ENCODE measurements at regions not wholly inside any gene's neighbourhood (a gene's known extent, or its start where the extent isn't known, plus 50 kb on each side); places are given as distances from the start of the nearest gene placed in this dataset.

DNA sequence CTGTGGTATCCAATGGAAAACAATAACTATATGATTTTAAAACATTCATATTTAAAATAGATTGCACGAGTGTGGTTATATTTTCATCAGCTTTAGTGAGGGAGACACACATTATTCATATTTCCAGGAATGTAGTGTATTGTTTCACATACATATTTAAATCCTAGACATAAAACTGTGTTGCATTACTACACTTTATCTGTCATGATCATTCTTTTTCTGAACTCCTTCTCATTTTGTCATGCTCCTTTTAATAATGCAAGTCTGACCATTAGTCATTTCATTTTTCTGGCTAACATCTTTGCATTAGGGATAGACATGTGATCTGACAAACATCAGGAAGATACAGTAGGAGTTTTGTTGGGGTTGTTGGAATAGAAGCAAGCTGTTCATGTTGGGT lies 1382.7 kb downstream of the PCDH7 start:
- no peak overlapping the region for H2AFZ ChIP-seq (ENCODE audit: low read length)
- no peaks in the 10 kb centered on the region for H3F3A ChIP-seq (ENCODE audit: low read depth)
- no peaks in the 10 kb centered on the region for H3K27me3 ChIP-seq (ENCODE audit: insufficient read depth, low read length, poor library complexity, severe bottlenecking)
- no peak overlapping the region for H3K9ac ChIP-seq (ENCODE audit: low read depth, low read length, poor library complexity, severe bottlenecking)
- H3K36me3 ChIP-seq (ENCODE audit: insufficient read depth, low read length) = no peaks in the 10 kb centered on the region
- no peaks in the 10 kb centered on the region for H3K79me2 ChIP-seq (ENCODE audit: insufficient read depth, low read length)
- no peaks in the 10 kb centered on the region for H3K9me2 ChIP-seq (replicated peaks; ENCODE audit: low read depth, low read length)
- no peaks in the 10 kb centered on the region for H3K9me3 ChIP-seq (ENCODE audit: insufficient read depth, low read depth, low read length)
- no peaks in the 10 kb centered on the region for H4K20me1 ChIP-seq (ENCODE audit: insufficient read depth, low read length, poor library complexity, severe bottlenecking)
- no peak overlapping the region for H3K4me2 ChIP-seq (ENCODE audit: low read depth, low read length, poor library complexity, severe bottlenecking)
- no peaks in the 10 kb centered on the region for H3K4me1 ChIP-seq (ENCODE audit: insufficient read depth, low read length, poor library complexity, severe bottlenecking)
- no peak overlapping the region for H3K4me3 ChIP-seq (ENCODE audit: low read length, poor library complexity, severe bottlenecking)
- no peak for TF ChIP-seq EZH2phosphoT487 (IDR thresholded peaks at IDR 0.05; ENCODE audit: borderline replicate concordance)

DNA sequence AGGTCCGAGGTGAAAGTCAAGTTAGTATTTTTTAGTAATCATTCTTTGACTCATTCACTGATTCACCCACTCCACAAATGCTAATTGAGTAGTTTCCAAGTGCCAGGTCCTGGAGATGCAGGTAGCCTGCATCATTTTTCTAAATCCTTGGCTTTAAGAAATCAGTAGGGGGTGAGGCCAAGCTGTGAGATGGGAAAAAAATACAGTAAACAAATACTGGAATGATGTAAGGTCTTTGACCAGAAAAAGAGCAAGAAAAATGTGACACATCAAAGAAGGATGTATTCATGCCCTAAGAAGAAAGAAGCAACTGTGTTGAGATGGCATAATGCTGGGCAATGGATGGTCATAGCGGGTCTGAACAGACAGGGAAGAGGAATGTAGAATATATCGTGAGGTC lies 1386.6 kb downstream of the PCDH7 start:
- Histone ChIP-seq H3K9ac (ENCODE audit: low read depth, low read length, poor library complexity, severe bottlenecking) (no peak overlapping the region), H3K36me3 (ENCODE audit: insufficient read depth, low read length) (no peaks in the 10 kb centered on the region), H3K9me3 (ENCODE audit: insufficient read depth, low read depth, low read length) (no peaks in the 10 kb centered on the region), H3K4me2 (ENCODE audit: low read depth, low read length, poor library complexity, severe bottlenecking) (no peak overlapping the region), H2AFZ (ENCODE audit: low read length) (no peak overlapping the region), H3K9me2 (replicated peaks; ENCODE audit: low read depth, low read length) (no peaks in the 10 kb centered on the region), H4K20me1 (ENCODE audit: insufficient read depth, low read length, poor library complexity, severe bottlenecking) (no peaks in the 10 kb centered on the region), H3F3A (ENCODE audit: low read depth) (no peaks in the 10 kb centered on the region), H3K79me2 (ENCODE audit: insufficient read depth, low read length) (no peaks in the 10 kb centered on the region), H3K4me3 (ENCODE audit: low read length, poor library complexity, severe bottlenecking) (no peak overlapping the region), H3K27me3 (ENCODE audit: insufficient read depth, low read length, poor library complexity, severe bottlenecking) (no peaks in the 10 kb centered on the region), H3K4me1 (ENCODE audit: insufficient read depth, low read length, poor library complexity, severe bottlenecking) (no peaks in the 10 kb centered on the region)
- no peak for TF ChIP-seq EZH2phosphoT487 (IDR thresholded peaks at IDR 0.05; ENCODE audit: borderline replicate concordance)
- TF ChIP-seq, protein P1, sequence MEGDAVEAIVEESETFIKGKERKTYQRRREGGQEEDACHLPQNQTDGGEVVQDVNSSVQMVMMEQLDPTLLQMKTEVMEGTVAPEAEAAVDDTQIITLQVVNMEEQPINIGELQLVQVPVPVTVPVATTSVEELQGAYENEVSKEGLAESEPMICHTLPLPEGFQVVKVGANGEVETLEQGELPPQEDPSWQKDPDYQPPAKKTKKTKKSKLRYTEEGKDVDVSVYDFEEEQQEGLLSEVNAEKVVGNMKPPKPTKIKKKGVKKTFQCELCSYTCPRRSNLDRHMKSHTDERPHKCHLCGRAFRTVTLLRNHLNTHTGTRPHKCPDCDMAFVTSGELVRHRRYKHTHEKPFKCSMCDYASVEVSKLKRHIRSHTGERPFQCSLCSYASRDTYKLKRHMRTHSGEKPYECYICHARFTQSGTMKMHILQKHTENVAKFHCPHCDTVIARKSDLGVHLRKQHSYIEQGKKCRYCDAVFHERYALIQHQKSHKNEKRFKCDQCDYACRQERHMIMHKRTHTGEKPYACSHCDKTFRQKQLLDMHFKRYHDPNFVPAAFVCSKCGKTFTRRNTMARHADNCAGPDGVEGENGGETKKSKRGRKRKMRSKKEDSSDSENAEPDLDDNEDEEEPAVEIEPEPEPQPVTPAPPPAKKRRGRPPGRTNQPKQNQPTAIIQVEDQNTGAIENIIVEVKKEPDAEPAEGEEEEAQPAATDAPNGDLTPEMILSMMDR (conservative IDR thresholded peaks at IDR 0.05; ENCODE audit: low read length) = no peak

- Histone ChIP-seq H3K4me3 (ENCODE audit: low read length, poor library complexity, severe bottlenecking) (no peak overlapping the region), H3K4me1 (ENCODE audit: insufficient read depth, low read length, poor library complexity, severe bottlenecking) (no peaks in the 10 kb centered on the region), H4K20me1 (ENCODE audit: insufficient read depth, low read length, poor library complexity, severe bottlenecking) (no peaks in the 10 kb centered on the region), H3K9ac (ENCODE audit: low read depth, low read length, poor library complexity, severe bottlenecking) (no peak overlapping the region), H3K36me3 (ENCODE audit: insufficient read depth, low read length) (no peaks in the 10 kb centered on the region), H3K79me2 (ENCODE audit: insufficient read depth, low read length) (no peaks in the 10 kb centered on the region), H3K9me2 (replicated peaks; ENCODE audit: low read depth, low read length) (no peaks in the 10 kb centered on the region), H3F3A (ENCODE audit: low read depth) (no peaks in the 10 kb centered on the region), H2AFZ (ENCODE audit: low read length) (no peak overlapping the region), H3K4me2 (ENCODE audit: low read depth, low read length, poor library complexity, severe bottlenecking) (no peak overlapping the region), H3K9me3 (ENCODE audit: insufficient read depth, low read depth, low read length) (no peaks in the 10 kb centered on the region), H3K27me3 (ENCODE audit: insufficient read depth, low read length, poor library complexity, severe bottlenecking) (no peaks in the 10 kb centered on the region)
- TF ChIP-seq, protein P1 (conservative IDR thresholded peaks at IDR 0.05; ENCODE audit: low read length) = no peak
- TF ChIP-seq EZH2phosphoT487 (IDR thresholded peaks at IDR 0.05; ENCODE audit: borderline replicate concordance) = no peak
These were observed 1392.7 kb downstream of the PCDH7 start for GRCh38 chr4:32112891-32113290.

GRCh38 chr4:32117693-32118092 lies 1397.5 kb downstream of the PCDH7 start:
- Histone ChIP-seq H3K27me3 (ENCODE audit: insufficient read depth, low read length, poor library complexity, severe bottlenecking) (no peaks in the 10 kb centered on the region), H3K9ac (ENCODE audit: low read depth, low read length, poor library complexity, severe bottlenecking) (no peak overlapping the region), H3K4me1 (ENCODE audit: insufficient read depth, low read length, poor library complexity, severe bottlenecking) (no peaks in the 10 kb centered on the region), H3K79me2 (ENCODE audit: insufficient read depth, low read length) (no peaks in the 10 kb centered on the region), H3K9me2 (replicated peaks; ENCODE audit: low read depth, low read length) (no peaks in the 10 kb centered on the region), H3K9me3 (ENCODE audit: insufficient read depth, low read depth, low read length) (no peaks in the 10 kb centered on the region), H2AFZ (ENCODE audit: low read length) (no peak overlapping the region), H3K4me3 (ENCODE audit: low read length, poor library complexity, severe bottlenecking) (no peak overlapping the region), H4K20me1 (ENCODE audit: insufficient read depth, low read length, poor library complexity, severe bottlenecking) (no peaks in the 10 kb centered on the region), H3F3A (ENCODE audit: low read depth) (no peaks in the 10 kb centered on the region), H3K36me3 (ENCODE audit: insufficient read depth, low read length) (no peaks in the 10 kb centered on the region), H3K4me2 (ENCODE audit: low read depth, low read length, poor library complexity, severe bottlenecking) (no peak overlapping the region)
- TF ChIP-seq EZH2phosphoT487 (IDR thresholded peaks at IDR 0.05; ENCODE audit: borderline replicate concordance) = no peak
- TF ChIP-seq, protein P1 (conservative IDR thresholded peaks at IDR 0.05; ENCODE audit: low read length) = no peak

Data from Loucy (cell line).